BE2C (cell line): ENCODE measurements at regions not wholly inside any gene's neighbourhood (a gene's known extent, or its start where the extent isn't known, plus 50 kb on each side); places are given as distances from the start of the nearest gene placed in this dataset.

Experiments
- DNase-seq: peaks from one replicate; pipeline ENCODE4 v3.0.0-alpha.2; 2020
- H3K27me3 ChIP-seq: fragments of 250-450 bp; sonication (Bioruptor Pico); 2 replicates; pipeline ENCODE4 v1.5.1; 2020; ENCODE audit warnings: mild to moderate bottlenecking
- H3K36me3 ChIP-seq: fragments of 250-450 bp; sonication (Bioruptor Pico); 2 replicates; pipeline ENCODE4 v1.5.1; 2020; ENCODE audit warnings: mild to moderate bottlenecking
- H3K4me1 ChIP-seq: fragments of 250-450 bp; sonication (Bioruptor Pico); 2 replicates; pipeline ENCODE4 v1.5.1; 2020
- H3K4me3 ChIP-seq: 2 replicates; pipeline ENCODE4 v1.5.1; 2011; ENCODE audit warnings: low read depth, low read length
- H3K9me3 ChIP-seq: fragments of 250-450 bp; sonication (Bioruptor Pico); 2 replicates; pipeline ENCODE4 v1.5.1; 2020
- TF ChIP-seq, protein P1 (sequence below): IDR thresholded peaks from 2 replicates; pipeline ENCODE4 v1.5.1; 2012; ENCODE audit warnings: mild to moderate bottlenecking, low read depth, low read length

DNA sequence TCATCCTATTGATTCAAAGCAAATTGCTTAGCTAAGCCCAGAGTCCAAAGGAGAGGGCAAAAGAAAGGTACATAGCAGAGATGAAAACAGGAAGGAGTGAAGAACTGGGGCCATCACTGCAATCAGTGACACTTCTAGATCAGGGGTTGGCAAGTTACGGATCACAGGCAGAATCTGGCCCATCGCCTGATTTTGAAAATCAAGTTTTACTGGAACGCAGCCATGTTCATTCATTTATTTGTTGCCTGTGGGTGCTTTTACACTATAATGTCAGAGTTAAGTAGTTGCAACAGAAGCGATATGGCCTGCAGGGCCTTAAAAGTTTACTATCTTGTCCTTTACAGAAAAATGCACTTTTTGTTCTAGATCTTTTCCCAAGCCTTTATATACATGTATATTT, 271.7 kb upstream of the TOPAZ1 start:
- no peaks in the 10 kb centered on the region for H3K9me3 ChIP-seq
- H3K4me3 ChIP-seq: no peak overlapping the region
- no peak for DNase-seq
- TF ChIP-seq, protein P1, sequence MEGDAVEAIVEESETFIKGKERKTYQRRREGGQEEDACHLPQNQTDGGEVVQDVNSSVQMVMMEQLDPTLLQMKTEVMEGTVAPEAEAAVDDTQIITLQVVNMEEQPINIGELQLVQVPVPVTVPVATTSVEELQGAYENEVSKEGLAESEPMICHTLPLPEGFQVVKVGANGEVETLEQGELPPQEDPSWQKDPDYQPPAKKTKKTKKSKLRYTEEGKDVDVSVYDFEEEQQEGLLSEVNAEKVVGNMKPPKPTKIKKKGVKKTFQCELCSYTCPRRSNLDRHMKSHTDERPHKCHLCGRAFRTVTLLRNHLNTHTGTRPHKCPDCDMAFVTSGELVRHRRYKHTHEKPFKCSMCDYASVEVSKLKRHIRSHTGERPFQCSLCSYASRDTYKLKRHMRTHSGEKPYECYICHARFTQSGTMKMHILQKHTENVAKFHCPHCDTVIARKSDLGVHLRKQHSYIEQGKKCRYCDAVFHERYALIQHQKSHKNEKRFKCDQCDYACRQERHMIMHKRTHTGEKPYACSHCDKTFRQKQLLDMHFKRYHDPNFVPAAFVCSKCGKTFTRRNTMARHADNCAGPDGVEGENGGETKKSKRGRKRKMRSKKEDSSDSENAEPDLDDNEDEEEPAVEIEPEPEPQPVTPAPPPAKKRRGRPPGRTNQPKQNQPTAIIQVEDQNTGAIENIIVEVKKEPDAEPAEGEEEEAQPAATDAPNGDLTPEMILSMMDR: no peak
- H3K36me3 ChIP-seq: no peaks in the 10 kb centered on the region
- H3K27me3 ChIP-seq: no peaks in the 10 kb centered on the region
- no peaks in the 10 kb centered on the region for H3K4me1 ChIP-seq

DNA sequence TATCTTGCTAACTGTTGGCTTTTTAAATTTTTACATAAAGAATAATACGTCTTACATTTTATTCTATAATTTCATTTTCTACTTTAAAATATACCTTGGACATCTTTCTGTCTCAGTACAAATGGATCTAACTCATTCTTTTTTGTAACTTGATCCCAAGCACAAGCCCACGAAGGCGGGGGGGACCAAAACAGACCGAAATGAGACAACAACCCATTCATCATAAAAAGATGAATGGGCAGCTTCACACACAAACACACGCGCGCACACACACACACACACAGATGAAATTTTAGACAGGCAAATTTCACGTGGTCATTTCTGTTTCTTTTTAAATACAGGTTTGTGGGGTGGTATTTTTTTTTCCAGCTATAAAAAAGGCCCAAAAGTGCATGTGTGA, 271.3 kb upstream of the TOPAZ1 start:
- no peaks in the 10 kb centered on the region for H3K27me3 ChIP-seq
- no peak overlapping the region for H3K4me3 ChIP-seq
- H3K36me3 ChIP-seq: no peaks in the 10 kb centered on the region
- no peaks in the 10 kb centered on the region for H3K9me3 ChIP-seq
- TF ChIP-seq, protein P1: no peak
- DNase-seq: no peak
- no peaks in the 10 kb centered on the region for H3K4me1 ChIP-seq

DNA sequence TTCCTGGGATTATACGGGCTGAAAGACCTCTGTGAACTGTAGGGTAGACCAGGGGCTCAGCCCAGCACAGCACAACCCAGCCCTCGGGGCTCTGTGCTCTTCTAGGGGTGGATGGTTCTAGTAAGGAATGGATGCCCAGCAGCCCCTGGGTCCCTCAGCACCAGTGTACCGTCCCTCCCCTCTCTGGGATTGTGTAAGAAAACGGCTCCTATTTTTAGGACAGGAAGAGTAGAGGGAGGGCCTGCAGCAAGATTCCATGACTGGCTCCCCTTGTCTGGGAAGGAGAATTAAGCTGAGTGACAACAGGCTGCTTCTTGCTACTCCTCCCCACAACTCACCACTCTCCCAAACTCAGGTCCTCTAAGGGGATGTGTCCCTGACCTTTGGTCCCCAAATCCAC, 270.8 kb upstream of the TOPAZ1 start:
- H3K4me1 ChIP-seq: no peaks in the 10 kb centered on the region
- no peaks in the 10 kb centered on the region for H3K27me3 ChIP-seq
- no peaks in the 10 kb centered on the region for H3K9me3 ChIP-seq
- no peak overlapping the region for H3K4me3 ChIP-seq
- DNase-seq: no peak
- H3K36me3 ChIP-seq: no peaks in the 10 kb centered on the region
- TF ChIP-seq, protein P1: no peak

DNA sequence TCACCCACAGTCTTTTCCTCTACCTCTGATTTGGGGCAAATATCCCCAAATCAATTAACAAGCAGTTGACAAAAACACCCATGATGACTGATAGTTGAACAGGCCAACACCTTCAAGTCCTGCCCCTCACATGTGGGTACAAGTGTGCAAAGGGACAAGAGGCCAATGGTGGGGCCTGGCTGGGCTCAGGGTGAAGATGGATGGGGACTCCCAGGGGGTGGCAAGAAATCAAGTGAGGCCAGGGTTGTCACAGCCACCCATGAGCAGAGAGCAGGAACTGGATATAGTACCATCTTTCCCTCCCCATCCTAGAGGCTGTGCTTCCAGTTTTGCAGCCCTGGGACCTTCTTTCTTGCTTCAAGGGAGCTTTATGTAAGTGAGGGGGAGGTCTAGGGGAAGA, 270.2 kb upstream of the TOPAZ1 start:
- no peaks in the 10 kb centered on the region for H3K4me1 ChIP-seq
- H3K36me3 ChIP-seq: no peaks in the 10 kb centered on the region
- H3K9me3 ChIP-seq: no peaks in the 10 kb centered on the region
- no peaks in the 10 kb centered on the region for H3K27me3 ChIP-seq
- TF ChIP-seq, protein P1: no peak
- H3K4me3 ChIP-seq: no peak overlapping the region
- no peak for DNase-seq

DNA sequence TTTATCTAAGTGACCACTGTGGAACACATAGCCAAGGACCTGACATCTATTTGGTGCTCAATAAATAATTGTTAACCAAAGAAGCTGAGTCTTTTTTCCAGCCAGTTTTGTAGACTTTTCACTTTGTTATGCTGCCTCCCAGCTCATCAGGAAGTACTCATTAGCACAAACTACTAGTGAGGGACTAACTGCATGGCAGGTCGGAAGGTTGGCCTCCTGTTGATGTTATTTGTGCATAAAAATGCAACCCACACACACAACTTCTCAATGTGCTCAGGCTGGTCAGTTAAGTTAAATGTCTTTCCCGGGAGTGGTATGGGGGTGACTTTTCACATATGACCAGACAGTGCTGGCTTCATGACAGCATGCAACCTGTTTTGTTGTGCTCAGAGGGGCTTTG, 263.0 kb upstream of the TOPAZ1 start:
- DNase-seq: no peak
- Histone ChIP-seq H3K4me1 (no peaks in the 10 kb centered on the region), H3K4me3 (no peak overlapping the region), H3K27me3 (no peaks in the 10 kb centered on the region), H3K36me3 (no peaks in the 10 kb centered on the region), H3K9me3 (no peaks in the 10 kb centered on the region)
- TF ChIP-seq, protein P1: no peak

DNA sequence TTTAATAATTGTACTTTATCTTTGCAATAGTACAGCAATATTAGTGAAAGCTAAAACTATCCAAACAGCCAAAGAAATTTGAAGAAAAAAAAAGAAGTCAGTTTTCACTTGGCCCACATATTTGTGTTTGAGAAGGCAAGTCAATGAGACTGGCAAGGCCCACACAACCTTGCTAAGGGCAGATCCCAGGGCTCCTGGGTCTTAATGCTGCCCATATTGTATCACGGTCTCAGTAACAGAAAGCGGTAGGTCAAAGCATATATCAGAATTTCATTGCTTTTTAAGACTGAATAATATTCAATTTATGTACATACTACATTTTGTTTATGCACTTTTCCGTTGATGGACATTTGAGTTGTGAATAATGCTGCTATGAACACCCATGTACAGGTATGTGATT, 262.0 kb upstream of the TOPAZ1 start:
- H3K9me3 ChIP-seq: no peaks in the 10 kb centered on the region
- TF ChIP-seq, protein P1: no peak
- H3K4me1 ChIP-seq: no peaks in the 10 kb centered on the region
- DNase-seq: no peak
- H3K4me3 ChIP-seq: no peak overlapping the region
- no peaks in the 10 kb centered on the region for H3K27me3 ChIP-seq
- H3K36me3 ChIP-seq: no peaks in the 10 kb centered on the region
